ENCODE measurements at regions not wholly inside any gene's neighbourhood (a gene's known extent, or its start where the extent isn't known, plus 50 kb on each side); places are given as distances from the start of the nearest gene placed in this dataset.

DNA sequence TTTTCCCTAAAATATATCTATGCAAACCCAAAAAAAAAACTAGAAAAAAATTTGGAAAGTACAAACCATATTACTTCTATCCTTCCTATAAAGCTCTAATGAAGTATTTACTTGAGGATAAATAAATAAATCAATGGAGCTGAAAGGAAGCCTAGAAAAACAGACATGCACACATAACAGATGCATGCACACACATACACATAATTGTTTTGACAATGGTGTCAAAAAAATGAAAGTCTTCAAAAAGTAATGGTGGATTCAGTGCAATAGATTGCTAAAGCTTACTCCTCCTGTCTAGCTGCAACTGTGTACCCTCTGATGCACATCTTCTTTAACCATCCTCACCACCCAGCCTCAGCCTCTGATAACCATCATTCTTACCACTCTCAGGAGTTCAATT lies 521.9 kb upstream of the RGS18 start (continued):
- no peak for TF ChIP-seq SIN3A (IDR thresholded peaks at IDR 0.05; ENCODE audit: borderline replicate concordance in 2 of 2, control insufficient read depth in 1 of 2, low read depth in 2 of 2, low read length in 2 of 2)

DNA sequence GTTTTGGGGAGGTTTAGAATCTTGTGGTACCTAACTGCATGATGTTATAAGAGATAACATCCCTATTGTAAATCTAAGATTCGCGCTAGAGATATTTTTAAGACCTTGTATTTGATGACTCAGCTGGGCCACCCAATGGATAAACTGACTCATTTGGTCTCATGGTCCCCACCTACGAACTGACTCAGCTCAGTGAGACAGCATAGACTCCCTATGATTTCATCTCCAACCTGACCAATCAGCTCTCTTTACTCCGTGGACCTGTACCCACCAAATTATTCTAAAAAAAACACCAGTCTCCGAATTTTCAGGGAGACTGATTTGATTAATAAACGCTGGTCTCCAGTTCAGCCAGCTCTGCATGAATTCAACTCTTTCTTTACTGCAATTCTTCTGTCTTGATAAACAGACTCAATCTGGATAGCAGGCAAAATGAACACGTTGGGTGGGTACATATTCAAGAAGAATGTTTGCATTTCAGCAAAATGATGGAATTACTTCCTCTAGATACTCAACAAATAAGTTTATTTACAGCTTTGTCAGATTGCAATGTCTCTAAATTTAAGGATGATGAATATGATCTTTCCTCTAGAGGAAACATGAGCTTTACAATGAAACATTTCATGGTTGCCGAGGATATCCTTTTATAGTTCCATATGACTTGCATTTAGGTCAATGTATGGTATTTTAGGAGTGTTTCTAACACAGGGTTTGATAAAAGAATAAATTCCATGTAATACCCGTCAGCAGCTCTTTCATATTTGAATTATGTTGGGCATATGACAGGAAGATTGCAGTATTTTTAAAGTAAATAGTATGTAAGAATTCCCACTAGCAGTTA lies 516.6 kb upstream of the RGS18 start:
- ChIA-PET POLR2A (no interaction called here), CTCF (ENCODE audit: low intra/inter-chr PET ratio) (no interaction called here)
- no peak overlapping the region for H3K4me2 ChIP-seq (ENCODE audit: insufficient read depth, low read length)
- no peak overlapping the region for H3K9ac ChIP-seq (ENCODE audit: insufficient read depth in 1 of 2, low read depth in 2 of 2, low read length in 2 of 2)
- intact Hi-C loops (cut with micrococcal nuclease) (no loop called here), in situ Hi-C loops (cut with MboI) (no loop called here)
- WGBS (ENCODE audit: insufficient coverage, low coverage, missing lambda C conversion rate), result 16% methylated on average over 9 of the region's 9 CpGs
- ATAC-seq, result peak; percentile 61; the same call in 2 of the 3 replicates
- no peak overlapping the region for H3K27ac ChIP-seq (ENCODE audit: extremely low read depth, low read depth, low read length)
- peak; percentile 51 for TF ChIP-seq ATF3 (IDR thresholded peaks at IDR 0.05)
- TF ChIP-seq ATF3 (CRISPR knock-in tag; conservative IDR thresholded peaks at IDR 0.05), result no peak
- no peak for TF ChIP-seq ETV1 (tag; conservative IDR thresholded peaks at IDR 0.05; ENCODE audit: low read depth)
- 0 out of 2 replicates have a peak, but pooled peaks have one; percentile 43 for TF ChIP-seq JUN (IDR thresholded peaks at IDR 0.05; ENCODE audit: borderline replicate concordance, low read depth, low read length)
- TF ChIP-seq JUN (CRISPR knock-in tag; IDR thresholded peaks at IDR 0.05; ENCODE audit: borderline replicate concordance), result no peak
- 0 out of 2 replicates have a peak, but pooled peaks have one; percentile 11 for TF ChIP-seq EHMT2 (IDR thresholded peaks at IDR 0.05)
- peak; percentile 53; the same call in 1 of the 2 replicates for TF ChIP-seq CHAMP1 (IDR thresholded peaks at IDR 0.05)
- peak; percentile 62 for TF ChIP-seq FOSL1 (tag; conservative IDR thresholded peaks at IDR 0.05)
- peak overlapping the region; percentile 65 for H2AFZ ChIP-seq (ENCODE audit: low read depth, low read length)
- H3K9me1 ChIP-seq (ENCODE audit: control insufficient read depth, insufficient read depth, low read length), result no peaks in the 10 kb centered on the region
- BruUV-seq (replicated peaks), result no TSS peak
- H3K36me3 ChIP-seq (ENCODE audit: control insufficient read depth, insufficient read depth, low read length), result no peaks in the 10 kb centered on the region
- H3K4me3 ChIP-seq, result no peak overlapping the region
- H4K20me1 ChIP-seq (replicated peaks; ENCODE audit: control insufficient read depth, insufficient read depth, low read length), result no peaks in the 10 kb centered on the region
- DNase-seq (ENCODE audit: extremely low read depth in 1 of 4, low spot score in 3 of 4), result peak in 1 of 4 experiments; percentile 23
- H3K27me3 ChIP-seq (ENCODE audit: control insufficient read depth in 2 of 2, insufficient read depth in 2 of 2, low read length in 2 of 2), result no peaks in the 10 kb centered on the region
- no peaks in the 10 kb centered on the region for H3K4me1 ChIP-seq (replicated peaks in 1 of 2; ENCODE audit: control insufficient read depth in 2 of 2, insufficient read depth in 2 of 2, low read length in 2 of 2)
- no peak for FAIRE-seq
- no peaks in the 10 kb centered on the region for H3K9me3 ChIP-seq (replicated peaks; ENCODE audit: control insufficient read depth, insufficient read depth, low read depth, low read length)
- H3K79me2 ChIP-seq (ENCODE audit: control insufficient read depth, insufficient read depth, low read length), result no peaks in the 10 kb centered on the region
